ENCODE measurements at regions not wholly inside any gene's neighbourhood (a gene's known extent, or its start where the extent isn't known, plus 50 kb on each side); places are given as distances from the start of the nearest gene placed in this dataset.

- DNase-seq: peak; percentile 39
These were observed 259.1 kb downstream of the OPA1 start for GRCh38 chr3:193851941-193852674.

- DNase-seq: peak; percentile 41
These were observed 259.9 kb downstream of the OPA1 start for GRCh38 chr3:193852901-193853300.

- no peak for DNase-seq
These were observed 260.7 kb downstream of the OPA1 start for GRCh38 chr3:193853511-193854219.

GRCh38 chr3:193857996-193858395 is 265.0 kb downstream of the OPA1 start:
- peak; percentile 71 for DNase-seq

- DNase-seq: no peak
These were observed 266.2 kb downstream of the OPA1 start for GRCh38 chr3:193859195-193859594.

DNA sequence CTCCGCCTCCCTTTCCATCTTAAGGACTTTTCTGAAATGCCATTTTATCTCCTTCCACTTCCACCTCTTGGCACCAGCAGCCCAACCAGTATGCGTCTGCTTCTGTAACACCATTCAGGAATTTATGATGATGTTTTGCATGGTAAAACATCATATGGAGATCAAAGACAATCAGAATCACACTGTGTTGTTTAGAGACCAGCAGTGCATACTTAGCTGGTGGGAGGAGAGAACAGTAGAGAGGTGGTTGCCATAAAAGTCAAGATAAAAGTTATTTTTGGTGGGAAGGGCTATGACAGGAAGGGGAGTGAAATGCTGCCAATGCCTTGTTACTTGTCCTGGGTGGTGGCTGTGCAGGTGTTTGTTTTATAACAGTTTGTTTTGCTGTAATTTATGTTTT is 268.0 kb downstream of the OPA1 start:
- no peak for DNase-seq

GRCh38 chr3:193862843-193863242 is 269.8 kb downstream of the OPA1 start:
- no peak for DNase-seq

DNA sequence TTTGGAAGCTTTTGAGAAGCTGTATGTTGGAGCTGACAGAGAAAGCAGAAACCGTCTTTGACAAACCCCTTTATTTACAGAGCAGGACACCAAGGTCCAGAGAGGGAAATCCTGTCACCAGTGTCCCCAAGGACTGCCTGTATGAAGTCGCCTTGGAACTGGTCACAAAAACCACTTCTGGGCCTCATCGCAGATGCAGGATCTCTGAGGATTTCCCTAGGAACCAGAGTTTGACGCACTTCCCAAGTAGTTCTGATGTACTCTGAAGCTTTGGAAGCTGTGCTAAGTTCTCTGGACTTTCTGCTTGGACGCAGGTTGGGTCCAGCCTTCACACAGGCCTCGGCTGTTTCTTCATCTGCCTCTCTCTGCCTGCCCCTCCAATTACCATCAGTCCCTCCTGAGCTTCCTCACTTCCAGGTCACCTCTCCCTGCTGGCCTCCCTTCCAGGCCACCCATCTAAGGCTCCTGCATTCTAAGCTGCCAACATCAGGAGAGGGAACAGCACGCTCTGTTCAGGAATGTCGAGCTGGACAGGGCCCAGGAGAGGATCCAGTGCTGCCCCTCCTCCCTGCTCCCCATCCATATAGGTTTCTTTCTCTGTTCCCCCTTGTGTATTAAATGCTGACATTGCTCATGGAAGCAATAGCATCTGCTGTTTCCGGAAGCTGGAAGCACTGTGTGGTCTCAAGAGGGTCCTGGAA is 270.8 kb downstream of the OPA1 start:
- DNase-seq: peak; percentile 28

DNA sequence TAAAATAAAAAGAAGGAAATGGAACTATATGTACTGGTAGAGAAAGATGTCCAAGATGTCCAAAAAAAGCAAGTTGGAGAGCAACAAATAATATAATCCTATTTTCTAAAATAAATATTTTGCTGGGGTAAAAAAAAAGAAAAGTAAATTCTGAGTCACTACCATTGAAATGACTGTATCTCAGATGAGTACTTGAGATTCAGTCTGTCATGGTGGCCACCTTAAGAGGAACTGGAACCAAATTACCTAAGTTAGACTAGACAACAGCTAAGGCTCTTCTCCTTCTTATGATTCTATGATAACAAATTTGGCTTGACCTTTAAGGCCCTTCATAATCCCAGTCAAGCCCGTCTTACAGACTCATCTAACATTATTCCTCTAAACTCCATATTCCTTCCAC is 270.6 kb upstream of the HES1 start:
- no peak for DNase-seq

GRCh38 chr3:193865896-193866480 is 270.0 kb upstream of the HES1 start:
- DNase-seq: no peak

GRCh38 chr3:193868590-193868989 is 267.4 kb upstream of the HES1 start:
- DNase-seq: no peak

GRCh38 chr3:193869221-193870201 is 266.4 kb upstream of the HES1 start:
- DNase-seq: peak; percentile 88

GRCh38 chr3:193870376-193871219 is 265.4 kb upstream of the HES1 start:
- DNase-seq: no peak

- no peak for DNase-seq
These were observed 264.8 kb upstream of the HES1 start for GRCh38 chr3:193871220-193871485.

GRCh38 chr3:193872265-193872753 is 263.6 kb upstream of the HES1 start:
- peak; percentile 70 for DNase-seq

- no peak for DNase-seq
These were observed 262.3 kb upstream of the HES1 start for GRCh38 chr3:193873426-193874201.

GRCh38 chr3:193874512-193874911 is 261.4 kb upstream of the HES1 start:
- no peak for DNase-seq

GRCh38 chr3:193874997-193875593 is 260.9 kb upstream of the HES1 start:
- no peak for DNase-seq

GRCh38 chr3:193875601-193876321 is 260.2 kb upstream of the HES1 start:
- no peak for DNase-seq

All from fibroblast of skin of scalp (primary cell).